PC-9 (cell line): ENCODE measurements at regions not wholly inside any gene's neighbourhood (a gene's known extent, or its start where the extent isn't known, plus 50 kb on each side); places are given as distances from the start of the nearest gene placed in this dataset.

Experiments used
- CTCF ChIP-seq: fragments of 200-600 bp; sonication (generic); conservative IDR thresholded peaks from 2 replicates; pipeline ENCODE4 v1.6.1; 2017; ENCODE audit warnings: mixed run types, antibody characterized with exemption, mild to moderate bottlenecking, moderate library complexity
- EZH2 ChIP-seq: fragments of 200-600 bp; sonication (generic); IDR thresholded peaks from 2 replicates; pipeline ENCODE4 v1.8.0; 2017; ENCODE audit warnings: antibody characterized with exemption, low read depth

DNA sequence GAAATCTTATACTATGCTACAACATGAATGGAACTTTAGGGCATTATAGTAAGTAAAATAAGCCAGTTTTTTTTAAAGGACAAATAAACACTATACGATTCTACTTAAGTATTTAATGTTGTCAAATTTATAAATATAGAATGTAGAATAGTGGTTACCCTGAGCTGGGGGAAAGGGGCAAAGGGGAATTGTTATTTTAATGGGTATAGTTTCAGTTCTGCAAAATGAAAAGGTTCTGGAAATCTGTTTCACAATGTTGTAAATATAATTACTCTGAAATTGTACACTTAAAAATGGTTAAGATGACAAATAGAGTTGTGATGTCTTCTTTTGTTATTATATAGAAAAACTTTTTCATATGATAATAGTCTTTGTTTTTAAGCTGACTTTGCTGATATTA is 366.3 kb downstream of the MRPL39 start:
- TF ChIP-seq CTCF (no peak), EZH2 (no peak)
